Erythroblast (primary cell): ENCODE measurements at regions not wholly inside any gene's neighbourhood (a gene's known extent, or its start where the extent isn't known, plus 50 kb on each side); places are given as distances from the start of the nearest gene placed in this dataset.

ENCODE experiments used
- GATA1 ChIP-seq: IDR thresholded peaks from 2 replicates; pipeline ENCODE4 v1.6.1; 2011; ENCODE audit warnings: low read depth, mild to moderate bottlenecking, control low read depth, low read length, moderate library complexity
- POLR2A ChIP-seq: IDR thresholded peaks from 2 replicates; pipeline ENCODE4 v1.6.1; 2011; ENCODE audit warnings: mild to moderate bottlenecking, low read length

DNA sequence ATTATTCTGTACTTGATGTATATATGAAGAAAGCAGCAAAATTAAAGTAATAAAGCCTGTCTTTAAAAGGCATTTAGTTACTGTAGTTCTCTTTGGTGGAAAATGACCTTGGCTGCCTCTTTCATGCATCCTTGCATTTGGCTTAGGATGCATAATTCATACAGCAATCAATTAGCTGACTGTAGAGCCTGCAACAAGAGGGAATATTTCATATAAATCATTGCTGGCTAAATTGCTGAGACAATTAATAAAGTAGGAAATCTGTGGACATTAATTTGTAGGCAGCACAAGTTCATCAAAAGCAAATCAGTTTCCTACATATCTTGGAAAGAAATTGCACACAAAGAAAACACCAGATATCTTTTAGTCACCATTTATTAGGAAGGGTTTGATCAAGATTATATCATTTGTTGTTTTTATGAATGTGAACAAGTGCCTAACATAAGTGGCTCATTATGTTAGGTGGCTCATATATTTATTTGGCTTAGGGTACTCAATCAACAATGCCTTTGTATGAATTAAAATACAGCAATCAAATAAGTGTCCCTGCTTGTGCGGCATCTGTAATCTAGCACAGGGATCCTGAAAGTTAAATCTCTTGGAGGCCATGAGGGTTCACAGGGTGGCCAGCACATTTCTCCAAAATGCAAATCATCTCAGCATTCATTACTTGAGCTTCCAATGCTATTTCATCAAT is 220.4 kb upstream of the SPOPL start:
- TF ChIP-seq POLR2A (no peak), GATA1 (no peak)
